ENCODE measurements at regions not wholly inside any gene's neighbourhood (a gene's known extent, or its start where the extent isn't known, plus 50 kb on each side); places are given as distances from the start of the nearest gene placed in this dataset.
"Not testable (repeated sequence)": the region's sequence is repeated elsewhere in the genome, so short reads cannot be mapped to it uniquely, and the experiment has no call there.

DNA sequence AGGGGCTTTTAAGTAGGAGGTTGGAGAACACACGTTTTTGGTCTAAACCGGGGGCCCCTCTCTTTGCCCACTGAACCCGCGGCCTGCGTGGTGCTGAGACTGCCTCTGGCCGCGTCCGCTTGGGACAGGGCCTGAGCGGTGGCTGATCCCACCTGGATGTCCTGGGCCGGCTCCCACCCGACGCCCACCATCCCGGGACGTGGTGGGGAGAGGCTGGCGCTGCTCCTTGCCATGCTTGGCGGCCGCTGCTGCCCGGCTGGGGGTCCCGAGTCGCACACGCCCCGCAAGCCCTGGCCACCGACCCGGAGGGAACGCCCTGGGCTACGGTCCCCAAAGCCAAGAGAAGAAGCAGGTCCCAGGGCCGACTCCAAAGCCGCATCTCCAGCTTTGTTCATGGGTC, 130.1 kb downstream of the POTEM start:
- H3K27me3 ChIP-seq (ENCODE audit: insufficient read depth, low read length); H3K79me1 ChIP-seq (ENCODE audit: insufficient read depth, low read depth, low read length, poor library complexity, severe bottlenecking); H3K56ac ChIP-seq (ENCODE audit: insufficient read length, low read depth, low read length); H3K4me1 ChIP-seq (ENCODE audit: insufficient read depth, low read length); H3K4ac ChIP-seq (ENCODE audit: low read depth, low read length); H3K14ac ChIP-seq (ENCODE audit: insufficient read depth, low read length); H2BK120ac ChIP-seq (ENCODE audit: low read depth, low read length, poor library complexity, severe bottlenecking); H3K18ac ChIP-seq (ENCODE audit: insufficient read length, low read depth, low read length); H4K20me1 ChIP-seq (ENCODE audit: control insufficient read depth, insufficient read depth, insufficient read length); H3K4me1 Mint-ChIP-seq; H3K4me2 ChIP-seq (ENCODE audit: insufficient read depth, insufficient read length, low read length); H2BK5ac ChIP-seq (ENCODE audit: insufficient read length, low read length); H2BK15ac ChIP-seq (ENCODE audit: low read depth, low read length); H3K79me2 ChIP-seq (ENCODE audit: insufficient read depth, low read length); H3K23me2 ChIP-seq (ENCODE audit: insufficient read length, low read depth, low read length, poor library complexity, severe bottlenecking); H4K5ac ChIP-seq (ENCODE audit: insufficient read length, low read depth, low read length); H2BK12ac ChIP-seq (ENCODE audit: insufficient read length, low read depth, low read length); H3K27ac Mint-ChIP-seq; H2AFZ ChIP-seq (ENCODE audit: low read length); H3K4me3 Mint-ChIP-seq; H3K27ac ChIP-seq (ENCODE audit: insufficient read length, low read depth, low read length); H3K9ac ChIP-seq (ENCODE audit: extremely low read depth, insufficient read length, low read length); H3T11ph ChIP-seq (ENCODE audit: low read length); H3K23ac ChIP-seq (ENCODE audit: insufficient read length, low read depth, low read length); H2AK5ac ChIP-seq (ENCODE audit: insufficient read length, low read length); H4K91ac ChIP-seq (ENCODE audit: insufficient read length, low read depth, low read length); H3K27me3 Mint-ChIP-seq (ENCODE audit: low read depth); H4K8ac ChIP-seq (replicated peaks; ENCODE audit: insufficient read length, low read depth, low read length); H2BK20ac ChIP-seq (ENCODE audit: low read depth, low read length, poor library complexity, severe bottlenecking); H3K36me3 Mint-ChIP-seq (ENCODE audit: insufficient read depth in 1 of 3, low read depth in 3 of 3): not testable (repeated sequence)
- peak; percentile 21 for DNase-seq
- no CpG with 5 or more reads among the region's 28 CpGs for WGBS (ENCODE audit: extremely low coverage, insufficient read length, low lambda C conversion rate)
- H3K9me3 ChIP-seq (ENCODE audit: control insufficient read depth, low read depth, low read length), result peaks cover 13% of the 10 kb centered on the region
- peaks cover 29 to 32% of the 10 kb centered on the region in 2 experiments for H3K9me3 Mint-ChIP-seq

DNA sequence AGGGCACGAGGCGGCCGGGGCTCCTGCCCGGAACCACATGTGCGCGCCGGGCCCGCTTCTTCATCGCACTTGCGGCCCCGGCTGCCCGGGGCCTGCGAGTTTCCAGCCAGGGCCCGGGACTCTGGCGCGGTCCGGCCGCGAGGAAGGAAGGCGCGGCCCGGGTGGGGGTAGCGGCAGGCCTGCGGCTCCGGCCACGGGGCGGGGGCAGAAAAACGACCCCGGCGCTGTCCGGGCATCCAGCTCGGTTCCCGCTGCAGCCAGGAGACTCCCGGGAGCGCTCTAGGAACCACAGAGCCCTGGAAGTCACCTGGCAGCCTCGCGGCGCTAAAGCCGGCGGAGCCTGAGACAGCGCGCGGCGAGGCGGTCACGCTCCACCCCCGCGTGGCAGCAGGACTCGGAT, 130.5 kb downstream of the POTEM start:
- H4K20me1 ChIP-seq (ENCODE audit: control insufficient read depth, insufficient read depth, insufficient read length); H2AFZ ChIP-seq (ENCODE audit: low read length); H2AK5ac ChIP-seq (ENCODE audit: insufficient read length, low read length); H2BK20ac ChIP-seq (ENCODE audit: low read depth, low read length, poor library complexity, severe bottlenecking); H3K4me1 ChIP-seq (ENCODE audit: insufficient read depth, low read length); H3K36me3 Mint-ChIP-seq (ENCODE audit: insufficient read depth in 1 of 3, low read depth in 3 of 3); H4K5ac ChIP-seq (ENCODE audit: insufficient read length, low read depth, low read length); H3K56ac ChIP-seq (ENCODE audit: insufficient read length, low read depth, low read length); H3K14ac ChIP-seq (ENCODE audit: insufficient read depth, low read length); H3K27ac ChIP-seq (ENCODE audit: insufficient read length, low read depth, low read length); H4K91ac ChIP-seq (ENCODE audit: insufficient read length, low read depth, low read length); H3K27ac Mint-ChIP-seq; H3K4ac ChIP-seq (ENCODE audit: low read depth, low read length); H3K27me3 ChIP-seq (ENCODE audit: insufficient read depth, low read length); H2BK15ac ChIP-seq (ENCODE audit: low read depth, low read length); H2BK12ac ChIP-seq (ENCODE audit: insufficient read length, low read depth, low read length); H3K23ac ChIP-seq (ENCODE audit: insufficient read length, low read depth, low read length); H3K23me2 ChIP-seq (ENCODE audit: insufficient read length, low read depth, low read length, poor library complexity, severe bottlenecking); H3K79me2 ChIP-seq (ENCODE audit: insufficient read depth, low read length); H3K4me3 Mint-ChIP-seq; H3K18ac ChIP-seq (ENCODE audit: insufficient read length, low read depth, low read length); H3K79me1 ChIP-seq (ENCODE audit: insufficient read depth, low read depth, low read length, poor library complexity, severe bottlenecking); H3K4me2 ChIP-seq (ENCODE audit: insufficient read depth, insufficient read length, low read length); H3K9ac ChIP-seq (ENCODE audit: extremely low read depth, insufficient read length, low read length); H3K27me3 Mint-ChIP-seq (ENCODE audit: low read depth); H4K8ac ChIP-seq (replicated peaks; ENCODE audit: insufficient read length, low read depth, low read length); H3T11ph ChIP-seq (ENCODE audit: low read length); H3K4me1 Mint-ChIP-seq; H2BK5ac ChIP-seq (ENCODE audit: insufficient read length, low read length); H2BK120ac ChIP-seq (ENCODE audit: low read depth, low read length, poor library complexity, severe bottlenecking): not testable (repeated sequence)
- H3K9me3 ChIP-seq (ENCODE audit: control insufficient read depth, low read depth, low read length), result peaks cover 13% of the 10 kb centered on the region
- H3K9me3 Mint-ChIP-seq, result peaks cover 32 to 34% of the 10 kb centered on the region in 2 experiments
- DNase-seq, result peak; percentile 8
- WGBS (ENCODE audit: extremely low coverage, insufficient read length, low lambda C conversion rate), result no CpG with 5 or more reads among the region's 49 CpGs

All from H9 (cell line).